ENCODE measurements at regions not wholly inside any gene's neighbourhood (a gene's known extent, or its start where the extent isn't known, plus 50 kb on each side); places are given as distances from the start of the nearest gene placed in this dataset.

GRCh38 chr6:109296971-109297372 is 85.3 kb downstream of the CD164 start:
- TF ChIP-seq CTCF (IDR thresholded peaks at IDR 0.05) (no peak), EZH2 (IDR thresholded peaks at IDR 0.05) (no peak), EZH2phosphoT487 (IDR thresholded peaks at IDR 0.05) (no peak)
